ENCODE measurements at regions not wholly inside any gene's neighbourhood (a gene's known extent, or its start where the extent isn't known, plus 50 kb on each side); places are given as distances from the start of the nearest gene placed in this dataset.

DNA sequence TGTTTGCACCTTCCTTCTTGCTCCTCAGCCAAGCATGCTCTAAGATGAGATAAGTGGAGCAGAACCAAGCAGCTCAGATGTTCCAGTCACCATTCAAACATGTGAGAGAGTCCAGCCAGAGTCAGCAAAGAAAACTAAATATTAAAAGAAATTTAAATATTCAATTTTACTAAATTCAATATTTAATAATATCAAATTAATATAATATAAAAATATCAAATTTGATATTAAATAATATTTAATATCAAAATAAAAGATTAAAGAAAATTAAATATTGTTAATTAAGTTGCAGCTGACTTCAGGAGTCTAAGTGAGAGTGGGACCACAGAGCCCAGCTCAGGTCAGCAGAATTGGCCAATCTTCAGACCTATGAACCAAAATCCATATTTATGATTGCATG, 526.1 kb upstream of the FLRT2 start:
- H3K79me2 ChIP-seq (ENCODE audit: insufficient read depth, low read length): no peaks in the 10 kb centered on the region
- no peak for ATAC-seq (ENCODE audit: insufficient read depth, low read depth)
- no peak overlapping the region for H3K4me2 ChIP-seq (ENCODE audit: insufficient read depth, low read length)
- H3K9me3 ChIP-seq (ENCODE audit: insufficient read depth, low read length, severe bottlenecking): peaks cover 2% of the 10 kb centered on the region
- no peaks in the 10 kb centered on the region for H3K27me3 ChIP-seq (ENCODE audit: insufficient read depth, low read length, poor library complexity)
- H3K9ac ChIP-seq (ENCODE audit: low read depth, low read length): no peak overlapping the region
- no peak overlapping the region for H2AFZ ChIP-seq (ENCODE audit: low read depth, low read length)
- no peak overlapping the region for H3K4me3 ChIP-seq (ENCODE audit: low read depth in 1 of 2, low read length in 2 of 2)
- no peaks in the 10 kb centered on the region for H3K36me3 ChIP-seq (ENCODE audit: insufficient read depth, low read length)
- H4K20me1 ChIP-seq (ENCODE audit: insufficient read depth, low read length): no peaks in the 10 kb centered on the region
- DNase-seq: no peak
- TF ChIP-seq, protein P1, sequence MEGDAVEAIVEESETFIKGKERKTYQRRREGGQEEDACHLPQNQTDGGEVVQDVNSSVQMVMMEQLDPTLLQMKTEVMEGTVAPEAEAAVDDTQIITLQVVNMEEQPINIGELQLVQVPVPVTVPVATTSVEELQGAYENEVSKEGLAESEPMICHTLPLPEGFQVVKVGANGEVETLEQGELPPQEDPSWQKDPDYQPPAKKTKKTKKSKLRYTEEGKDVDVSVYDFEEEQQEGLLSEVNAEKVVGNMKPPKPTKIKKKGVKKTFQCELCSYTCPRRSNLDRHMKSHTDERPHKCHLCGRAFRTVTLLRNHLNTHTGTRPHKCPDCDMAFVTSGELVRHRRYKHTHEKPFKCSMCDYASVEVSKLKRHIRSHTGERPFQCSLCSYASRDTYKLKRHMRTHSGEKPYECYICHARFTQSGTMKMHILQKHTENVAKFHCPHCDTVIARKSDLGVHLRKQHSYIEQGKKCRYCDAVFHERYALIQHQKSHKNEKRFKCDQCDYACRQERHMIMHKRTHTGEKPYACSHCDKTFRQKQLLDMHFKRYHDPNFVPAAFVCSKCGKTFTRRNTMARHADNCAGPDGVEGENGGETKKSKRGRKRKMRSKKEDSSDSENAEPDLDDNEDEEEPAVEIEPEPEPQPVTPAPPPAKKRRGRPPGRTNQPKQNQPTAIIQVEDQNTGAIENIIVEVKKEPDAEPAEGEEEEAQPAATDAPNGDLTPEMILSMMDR (IDR thresholded peaks at IDR 0.05; ENCODE audit: borderline replicate concordance, extremely low read depth, low read length, poor library complexity, severe bottlenecking): no peak
- no peak for TF ChIP-seq EZH2 (IDR thresholded peaks at IDR 0.05; ENCODE audit: borderline replicate concordance, low read depth, low read length, severe bottlenecking)
- H3K27ac ChIP-seq (ENCODE audit: low read length): no peak overlapping the region
- H3K4me1 ChIP-seq (ENCODE audit: insufficient read depth, low read length): no peaks in the 10 kb centered on the region

DNA sequence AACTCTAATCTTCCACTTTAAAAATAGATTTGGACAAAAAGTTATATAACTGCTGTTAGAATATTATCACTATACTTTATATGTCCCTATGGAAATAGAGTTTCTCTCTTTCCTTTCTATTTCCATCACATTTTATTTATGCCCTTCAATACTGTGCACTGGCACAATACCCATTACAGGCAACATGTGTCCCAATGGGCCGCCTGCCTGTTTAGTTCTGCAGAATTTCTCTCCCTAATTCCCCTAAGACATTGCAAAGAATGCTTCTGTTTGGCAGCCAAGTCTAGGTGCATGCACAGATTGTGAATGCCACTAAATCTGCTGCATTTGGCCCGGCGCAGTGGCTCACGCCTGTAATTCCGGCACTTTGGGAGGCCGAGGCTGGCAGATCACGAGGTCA, 520.4 kb upstream of the FLRT2 start:
- no peaks in the 10 kb centered on the region for H3K79me2 ChIP-seq (ENCODE audit: insufficient read depth, low read length)
- H3K4me2 ChIP-seq (ENCODE audit: insufficient read depth, low read length): no peak overlapping the region
- no peak overlapping the region for H3K27ac ChIP-seq (ENCODE audit: low read length)
- H3K36me3 ChIP-seq (ENCODE audit: insufficient read depth, low read length): no peaks in the 10 kb centered on the region
- no peak for DNase-seq
- TF ChIP-seq EZH2 (IDR thresholded peaks at IDR 0.05; ENCODE audit: borderline replicate concordance, low read depth, low read length, severe bottlenecking): no peak
- TF ChIP-seq, protein P1 (IDR thresholded peaks at IDR 0.05; ENCODE audit: borderline replicate concordance, extremely low read depth, low read length, poor library complexity, severe bottlenecking): no peak
- H3K27me3 ChIP-seq (ENCODE audit: insufficient read depth, low read length, poor library complexity): no peaks in the 10 kb centered on the region
- no peak overlapping the region for H3K9ac ChIP-seq (ENCODE audit: low read depth, low read length)
- H3K4me1 ChIP-seq (ENCODE audit: insufficient read depth, low read length): no peaks in the 10 kb centered on the region
- H3K9me3 ChIP-seq (ENCODE audit: insufficient read depth, low read length, severe bottlenecking): peaks cover 2% of the 10 kb centered on the region
- no peaks in the 10 kb centered on the region for H4K20me1 ChIP-seq (ENCODE audit: insufficient read depth, low read length)
- no peak overlapping the region for H3K4me3 ChIP-seq (ENCODE audit: low read depth in 1 of 2, low read length in 2 of 2)
- ATAC-seq (ENCODE audit: insufficient read depth, low read depth): no peak
- H2AFZ ChIP-seq (ENCODE audit: low read depth, low read length): no peak overlapping the region

DNA sequence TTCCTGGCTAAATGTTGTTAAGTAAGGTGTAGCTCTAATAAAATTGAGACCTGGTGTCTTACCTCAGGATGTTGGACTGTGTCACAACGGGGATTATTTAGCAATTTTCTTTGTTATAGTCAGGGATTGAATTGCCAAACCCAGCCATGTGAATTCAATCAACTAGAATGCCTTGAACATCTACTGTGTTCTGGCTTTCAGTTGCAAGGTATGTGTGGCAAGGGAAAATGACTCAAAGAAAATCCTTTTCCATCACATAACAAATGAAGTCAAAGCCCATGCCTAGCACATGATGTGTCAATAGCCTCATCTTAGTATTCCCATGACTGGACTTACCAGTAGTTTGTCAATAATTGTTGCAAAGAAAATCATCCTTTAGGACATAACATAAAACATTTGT, 519.8 kb upstream of the FLRT2 start:
- no peak for DNase-seq

More for the DNA sequence above, 519.8 kb upstream of the FLRT2 start:
- TF ChIP-seq, protein P1 (IDR thresholded peaks at IDR 0.05; ENCODE audit: borderline replicate concordance, extremely low read depth, low read length, poor library complexity, severe bottlenecking): no peak
- TF ChIP-seq EZH2 (IDR thresholded peaks at IDR 0.05; ENCODE audit: borderline replicate concordance, low read depth, low read length, severe bottlenecking): no peak
- Histone ChIP-seq H4K20me1 (ENCODE audit: insufficient read depth, low read length) (no peaks in the 10 kb centered on the region), H3K9ac (ENCODE audit: low read depth, low read length) (no peak overlapping the region), H3K4me1 (ENCODE audit: insufficient read depth, low read length) (no peaks in the 10 kb centered on the region), H3K36me3 (ENCODE audit: insufficient read depth, low read length) (no peaks in the 10 kb centered on the region), H3K27me3 (ENCODE audit: insufficient read depth, low read length, poor library complexity) (no peaks in the 10 kb centered on the region), H3K4me3 (ENCODE audit: low read depth in 1 of 2, low read length in 2 of 2) (no peak overlapping the region), H2AFZ (ENCODE audit: low read depth, low read length) (no peak overlapping the region), H3K4me2 (ENCODE audit: insufficient read depth, low read length) (no peak overlapping the region), H3K27ac (ENCODE audit: low read length) (no peak overlapping the region), H3K9me3 (ENCODE audit: insufficient read depth, low read length, severe bottlenecking) (peaks cover 2% of the 10 kb centered on the region), H3K79me2 (ENCODE audit: insufficient read depth, low read length) (no peaks in the 10 kb centered on the region)
- ATAC-seq (ENCODE audit: insufficient read depth, low read depth): no peak

All from DND-41 (cell line).